ENCODE measurements at regions not wholly inside any gene's neighbourhood (a gene's known extent, or its start where the extent isn't known, plus 50 kb on each side); places are given as distances from the start of the nearest gene placed in this dataset.
"Not testable (repeated sequence)": the region's sequence is repeated elsewhere in the genome, so short reads cannot be mapped to it uniquely, and the experiment has no call there.

DNA sequence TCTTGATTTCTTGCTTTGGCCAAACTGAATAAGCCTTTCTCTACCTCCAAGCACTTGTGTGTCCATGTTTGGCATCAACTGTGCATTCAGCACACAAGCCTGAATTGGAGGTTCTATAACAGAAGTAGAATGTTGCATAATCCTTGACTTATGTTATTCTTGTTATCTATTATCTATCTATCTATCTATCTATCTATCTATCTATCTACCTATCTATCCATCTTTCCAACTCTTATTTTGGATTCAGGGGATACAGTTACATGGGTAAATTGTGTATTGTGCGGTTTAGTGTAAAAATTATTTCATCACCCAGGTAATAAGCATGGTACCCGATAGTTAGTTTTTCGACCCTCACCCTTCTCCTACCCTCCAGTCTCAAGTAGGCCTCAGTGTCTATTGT lies 319.6 kb downstream of the PTH2R start:
- TF ChIP-seq, protein P1, sequence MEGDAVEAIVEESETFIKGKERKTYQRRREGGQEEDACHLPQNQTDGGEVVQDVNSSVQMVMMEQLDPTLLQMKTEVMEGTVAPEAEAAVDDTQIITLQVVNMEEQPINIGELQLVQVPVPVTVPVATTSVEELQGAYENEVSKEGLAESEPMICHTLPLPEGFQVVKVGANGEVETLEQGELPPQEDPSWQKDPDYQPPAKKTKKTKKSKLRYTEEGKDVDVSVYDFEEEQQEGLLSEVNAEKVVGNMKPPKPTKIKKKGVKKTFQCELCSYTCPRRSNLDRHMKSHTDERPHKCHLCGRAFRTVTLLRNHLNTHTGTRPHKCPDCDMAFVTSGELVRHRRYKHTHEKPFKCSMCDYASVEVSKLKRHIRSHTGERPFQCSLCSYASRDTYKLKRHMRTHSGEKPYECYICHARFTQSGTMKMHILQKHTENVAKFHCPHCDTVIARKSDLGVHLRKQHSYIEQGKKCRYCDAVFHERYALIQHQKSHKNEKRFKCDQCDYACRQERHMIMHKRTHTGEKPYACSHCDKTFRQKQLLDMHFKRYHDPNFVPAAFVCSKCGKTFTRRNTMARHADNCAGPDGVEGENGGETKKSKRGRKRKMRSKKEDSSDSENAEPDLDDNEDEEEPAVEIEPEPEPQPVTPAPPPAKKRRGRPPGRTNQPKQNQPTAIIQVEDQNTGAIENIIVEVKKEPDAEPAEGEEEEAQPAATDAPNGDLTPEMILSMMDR (IDR thresholded peaks at IDR 0.05; ENCODE audit: low read depth, low read length) = no peak
- in situ Hi-C loops (cut with HindIII; ENCODE audit: low sequenced_read_pairs) = no loop called here
- no peak overlapping the region for H3K4me3 ChIP-seq (ENCODE audit: low read depth, low read length)
- no peak for DNase-seq (ENCODE audit: low read depth, low spot score)

DNA sequence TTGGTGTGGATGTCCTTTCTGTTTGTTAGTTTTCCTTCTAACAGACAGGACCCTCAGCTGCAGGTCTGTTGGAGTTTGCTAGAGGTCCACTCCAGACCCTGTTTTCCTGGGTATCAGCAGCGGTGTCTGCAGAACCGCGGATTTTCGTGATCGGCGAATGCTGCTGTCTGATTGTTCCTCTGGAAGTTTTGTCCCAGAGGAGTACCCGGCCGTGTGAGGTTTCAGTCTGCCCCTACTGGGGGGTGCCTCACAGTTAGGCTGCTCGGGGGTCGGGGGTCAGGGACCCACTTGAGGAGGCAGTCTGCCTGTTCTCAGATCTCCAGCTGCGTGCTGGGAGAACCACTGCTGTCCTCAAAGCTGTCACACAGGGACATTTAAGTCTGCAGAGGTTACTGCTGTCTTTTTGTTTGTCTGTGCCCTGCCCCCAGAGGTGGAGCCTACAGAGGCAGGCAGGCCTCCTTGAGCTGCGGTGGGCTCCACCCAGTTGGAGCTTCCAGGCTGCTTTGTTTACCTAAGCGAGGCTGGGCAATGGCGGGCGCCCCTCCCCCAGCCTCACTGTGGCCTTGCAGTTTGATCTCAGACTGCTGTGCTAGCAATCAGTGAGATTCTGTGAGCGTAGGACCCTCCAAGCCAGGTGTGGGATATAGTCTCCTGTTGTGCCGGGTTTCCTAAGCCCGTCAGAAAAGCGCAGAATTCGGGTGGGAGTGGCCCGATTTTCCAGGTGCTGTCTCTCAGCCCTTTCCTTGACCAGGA lies 345.2 kb downstream of the PTH2R start:
- in situ Hi-C loops (cut with HindIII; ENCODE audit: low sequenced_read_pairs); DNase-seq (ENCODE audit: low read depth, low spot score); H3K4me3 ChIP-seq (ENCODE audit: low read depth, low read length): not testable (repeated sequence)

DNA sequence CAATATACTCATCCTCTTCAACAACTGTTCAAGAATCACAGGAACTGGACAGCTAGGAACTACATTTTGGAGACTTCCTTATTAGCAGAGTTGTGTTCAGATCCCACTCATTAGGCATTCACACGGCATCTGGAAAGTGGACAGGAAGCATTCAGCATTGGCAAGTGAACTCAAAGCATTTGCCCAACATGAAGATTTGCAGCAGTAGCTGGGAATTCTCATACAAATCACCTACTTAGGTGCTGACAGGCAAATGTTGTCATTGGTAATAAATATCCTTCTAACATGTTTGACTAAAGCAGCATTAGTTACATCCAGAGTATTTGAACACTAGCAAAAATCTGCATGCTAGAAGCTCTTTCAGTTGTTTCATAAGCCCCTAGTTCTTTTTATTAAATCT lies 350.8 kb downstream of the PTH2R start:
- no peak for DNase-seq (ENCODE audit: low read depth, low spot score)
- in situ Hi-C loops (cut with HindIII; ENCODE audit: low sequenced_read_pairs) = no loop called here
- no peak overlapping the region for H3K4me3 ChIP-seq (ENCODE audit: low read depth, low read length)
- TF ChIP-seq, protein P1 (IDR thresholded peaks at IDR 0.05; ENCODE audit: low read depth, low read length) = no peak

DNA sequence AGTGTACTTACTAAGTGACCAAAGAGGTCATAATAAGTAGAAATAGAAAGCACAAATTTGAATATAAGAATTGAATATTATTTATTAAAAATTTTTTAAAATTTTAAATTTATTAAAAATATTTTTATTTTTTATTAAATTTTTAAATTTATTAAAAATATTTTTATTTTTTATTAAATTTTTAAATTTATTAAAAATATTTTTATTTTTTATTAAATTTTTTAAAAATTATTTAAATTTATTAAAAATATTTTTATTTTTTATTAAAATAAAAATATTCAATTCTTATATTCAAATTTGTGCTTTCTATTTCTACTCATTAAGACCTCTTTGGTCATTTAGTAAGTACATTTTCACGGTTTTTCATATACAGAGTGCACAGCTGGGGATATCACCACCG lies 366.5 kb downstream of the PTH2R start:
- in situ Hi-C loops (cut with HindIII; ENCODE audit: low sequenced_read_pairs); DNase-seq (ENCODE audit: low read depth, low spot score): not testable (repeated sequence)

DNA sequence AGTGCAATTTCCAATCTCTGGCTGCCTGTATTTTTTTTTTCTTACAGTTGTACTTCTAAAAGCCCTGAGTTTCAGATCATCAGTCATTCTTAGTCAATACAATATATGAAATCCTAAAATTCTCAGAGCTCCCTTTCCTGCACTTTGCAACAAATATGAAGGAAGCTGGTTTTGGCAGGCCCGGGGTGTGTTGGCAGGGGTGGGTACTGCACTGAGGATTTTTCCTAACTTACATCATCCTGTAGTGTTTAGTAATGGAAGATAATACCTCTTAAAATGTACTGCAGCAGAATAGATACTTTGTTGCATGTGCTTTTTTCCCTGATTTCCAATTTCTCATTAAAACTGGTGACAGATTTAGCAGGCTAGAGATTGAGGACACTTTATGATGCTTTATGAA lies 374.6 kb downstream of the PTH2R start:
- TF ChIP-seq, protein P1 (IDR thresholded peaks at IDR 0.05; ENCODE audit: low read depth, low read length) = no peak
- no peak overlapping the region for H3K4me3 ChIP-seq (ENCODE audit: low read depth, low read length)
- in situ Hi-C loops (cut with HindIII; ENCODE audit: low sequenced_read_pairs) = no loop called here
- no peak for DNase-seq (ENCODE audit: low read depth, low spot score)

More for the DNA sequence above, 366.5 kb downstream of the PTH2R start:
- not testable (repeated sequence) for H3K4me3 ChIP-seq (ENCODE audit: low read depth, low read length)

DNA sequence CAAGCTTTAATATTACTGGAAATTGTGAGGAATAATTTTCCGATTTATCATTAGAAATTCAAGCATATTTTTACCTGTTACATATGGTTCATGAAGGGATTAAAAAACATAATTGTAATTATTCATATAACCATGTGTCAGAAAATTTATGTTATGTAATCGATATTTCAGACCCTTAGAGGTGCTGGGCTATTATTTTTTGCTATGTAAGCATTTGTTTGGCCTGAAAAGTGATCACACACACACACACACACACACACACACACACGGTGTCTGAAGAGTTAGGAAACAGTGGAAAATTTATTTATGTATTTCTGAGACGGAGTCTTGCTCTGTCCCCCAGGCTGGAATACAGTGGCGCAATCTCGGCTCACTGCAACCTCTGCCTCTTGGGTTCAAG lies 375.5 kb downstream of the PTH2R start:
- TF ChIP-seq, protein P1 (IDR thresholded peaks at IDR 0.05; ENCODE audit: low read depth, low read length) = no peak
- no peak overlapping the region for H3K4me3 ChIP-seq (ENCODE audit: low read depth, low read length)
- in situ Hi-C loops (cut with HindIII; ENCODE audit: low sequenced_read_pairs) = no loop called here
- DNase-seq (ENCODE audit: low read depth, low spot score) = no peak

DNA sequence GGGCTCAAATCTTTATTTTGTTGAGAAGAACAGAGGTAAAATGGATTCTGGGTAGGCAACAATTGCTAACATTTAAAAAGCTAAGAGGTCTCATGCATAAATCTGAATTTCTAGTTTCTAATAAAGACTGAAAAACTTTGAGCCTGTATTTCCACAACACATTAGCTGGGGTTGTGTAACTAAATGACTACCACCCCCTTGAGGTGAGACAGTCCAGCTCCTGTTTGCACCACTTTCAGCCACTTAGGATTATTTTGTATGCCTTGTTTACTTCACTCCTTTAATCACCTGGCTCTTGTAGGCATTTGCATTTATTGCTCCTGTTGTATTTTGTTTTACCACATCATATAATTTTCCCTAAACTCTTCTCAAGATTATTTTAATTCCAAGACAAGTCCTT lies 376.6 kb downstream of the PTH2R start:
- DNase-seq (ENCODE audit: low read depth, low spot score) = no peak
- TF ChIP-seq, protein P1 (IDR thresholded peaks at IDR 0.05; ENCODE audit: low read depth, low read length) = no peak
- in situ Hi-C loops (cut with HindIII; ENCODE audit: low sequenced_read_pairs) = no loop called here
- no peak overlapping the region for H3K4me3 ChIP-seq (ENCODE audit: low read depth, low read length)

DNA sequence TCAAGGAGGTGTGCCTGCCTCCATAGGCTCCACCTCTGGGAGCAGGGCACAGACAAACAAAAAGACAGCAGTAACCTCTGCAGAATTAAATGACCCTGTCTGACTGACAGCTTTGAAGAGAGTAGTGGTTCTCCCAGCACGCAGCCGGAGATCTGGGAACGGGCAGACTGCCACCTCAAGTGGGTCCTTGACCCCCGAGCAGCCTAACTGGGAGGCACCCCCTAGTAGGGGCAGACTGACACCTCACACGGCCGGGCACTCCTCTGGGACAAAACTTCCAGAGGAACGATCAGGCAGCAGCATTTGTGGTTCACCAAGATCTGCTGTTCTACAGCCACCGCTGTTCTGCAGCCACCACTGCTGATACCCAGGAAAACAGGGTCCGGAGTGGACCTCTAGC lies 378.2 kb downstream of the PTH2R start:
- DNase-seq (ENCODE audit: low read depth, low spot score); in situ Hi-C loops (cut with HindIII; ENCODE audit: low sequenced_read_pairs); H3K4me3 ChIP-seq (ENCODE audit: low read depth, low read length): not testable (repeated sequence)

All from astrocyte of the spinal cord (primary cell).